Erythroblast (primary cell): ENCODE measurements at regions not wholly inside any gene's neighbourhood (a gene's known extent, or its start where the extent isn't known, plus 50 kb on each side); places are given as distances from the start of the nearest gene placed in this dataset.

ENCODE experiments used
- GATA1 ChIP-seq: IDR thresholded peaks from 2 replicates; pipeline ENCODE4 v1.6.1; 2011; ENCODE audit warnings: low read depth, mild to moderate bottlenecking, control low read depth, low read length, moderate library complexity
- POLR2A ChIP-seq: IDR thresholded peaks from 2 replicates; pipeline ENCODE4 v1.6.1; 2011; ENCODE audit warnings: mild to moderate bottlenecking, low read length

GRCh38 chr7:17463511-17464085 is 165.1 kb downstream of the AHR start:
- TF ChIP-seq POLR2A (no peak), GATA1 (no peak)
